Suprapubic skin (tissue), 4 donors: ENCODE measurements at regions not wholly inside any gene's neighbourhood (a gene's known extent, or its start where the extent isn't known, plus 50 kb on each side); places are given as distances from the start of the nearest gene placed in this dataset.

Experiments used
- EP300 ChIP-seq: sonication (generic); formaldehyde crosslinking; IDR thresholded peaks from one replicate; pipeline ENCODE4 v1.6.1; 2017; ENCODE audit warnings: antibody characterized with exemption
- POLR2A ChIP-seq, 2 donors: fragments of 450-650 bp; IDR thresholded peaks; one replicate each; pipeline ENCODE4 v1.6.1; 2017; ENCODE audit warnings: antibody characterized with exemption in 2 of 2, mild to moderate bottlenecking in 2 of 2, moderate library complexity in 2 of 2
- POLR2AphosphoS5 ChIP-seq, 3 donors: sonication (generic); formaldehyde crosslinking; IDR thresholded peaks; one replicate each; pipeline ENCODE4 v1.6.1; 2017; ENCODE audit warnings: antibody characterized with exemption in 3 of 3
- TF ChIP-seq, protein P1 (sequence below), 2 donors: fragments of 200-600 bp in 1 of 2; fragments of 450-650 bp in 1 of 2; sonication (generic) in 1 of 2; IDR thresholded peaks; one replicate each; pipeline ENCODE4 v1.5.1; 2016 to 2019; ENCODE audit warnings: antibody characterized with exemption in 2 of 2, mild to moderate bottlenecking in 1 of 2, moderate library complexity in 1 of 2

DNA sequence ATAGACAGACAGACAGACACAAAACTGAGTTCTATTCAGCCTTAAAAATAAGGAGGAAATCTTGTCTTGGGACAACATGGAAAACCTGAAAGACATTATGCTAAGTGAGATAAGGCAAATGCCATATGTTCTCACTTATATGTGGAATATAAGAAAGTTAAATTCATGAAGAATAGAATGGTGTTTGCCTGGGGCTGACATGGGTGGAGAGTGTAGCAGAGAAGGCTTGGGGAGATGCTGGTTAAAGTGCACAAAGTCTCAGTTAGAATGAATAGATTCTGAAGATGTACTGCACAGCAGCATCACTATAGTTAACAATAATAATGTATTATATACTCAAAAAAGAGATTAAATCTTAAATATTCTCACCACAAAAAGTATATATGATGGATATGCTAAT is 355.5 kb downstream of the LRRIQ3 start:
- TF ChIP-seq, protein P1, sequence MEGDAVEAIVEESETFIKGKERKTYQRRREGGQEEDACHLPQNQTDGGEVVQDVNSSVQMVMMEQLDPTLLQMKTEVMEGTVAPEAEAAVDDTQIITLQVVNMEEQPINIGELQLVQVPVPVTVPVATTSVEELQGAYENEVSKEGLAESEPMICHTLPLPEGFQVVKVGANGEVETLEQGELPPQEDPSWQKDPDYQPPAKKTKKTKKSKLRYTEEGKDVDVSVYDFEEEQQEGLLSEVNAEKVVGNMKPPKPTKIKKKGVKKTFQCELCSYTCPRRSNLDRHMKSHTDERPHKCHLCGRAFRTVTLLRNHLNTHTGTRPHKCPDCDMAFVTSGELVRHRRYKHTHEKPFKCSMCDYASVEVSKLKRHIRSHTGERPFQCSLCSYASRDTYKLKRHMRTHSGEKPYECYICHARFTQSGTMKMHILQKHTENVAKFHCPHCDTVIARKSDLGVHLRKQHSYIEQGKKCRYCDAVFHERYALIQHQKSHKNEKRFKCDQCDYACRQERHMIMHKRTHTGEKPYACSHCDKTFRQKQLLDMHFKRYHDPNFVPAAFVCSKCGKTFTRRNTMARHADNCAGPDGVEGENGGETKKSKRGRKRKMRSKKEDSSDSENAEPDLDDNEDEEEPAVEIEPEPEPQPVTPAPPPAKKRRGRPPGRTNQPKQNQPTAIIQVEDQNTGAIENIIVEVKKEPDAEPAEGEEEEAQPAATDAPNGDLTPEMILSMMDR (IDR thresholded peaks at IDR 0.05), result no peak
- no peak for TF ChIP-seq POLR2AphosphoS5 (IDR thresholded peaks at IDR 0.05)
- no peak for TF ChIP-seq POLR2A (IDR thresholded peaks at IDR 0.05)
- no peak for TF ChIP-seq EP300
